H1 (cell line): ENCODE measurements at regions not wholly inside any gene's neighbourhood (a gene's known extent, or its start where the extent isn't known, plus 50 kb on each side); places are given as distances from the start of the nearest gene placed in this dataset.

Experiments
- CTCF ChIA-PET: fragments of 300-600 bp; sonication (Branson Sonifier 250); formaldehyde crosslinking; loops from one replicate; lab custom pipeline; 2021; ENCODE audit not compliant: partially characterized antibody; lab: Charles Lee
- POLR2A ChIA-PET: fragments of 300-600 bp; sonication (Branson Sonifier 250); formaldehyde crosslinking; loops from one replicate; lab custom pipeline; 2021; ENCODE audit warnings: inconsistent platforms; ENCODE audit not compliant: partially characterized antibody; lab: Charles Lee
- DNase-seq, 2 experiments: peaks; one replicate each; pipeline versions ENCODE4 v3.0.0 to v3.0.0-alpha.2; 2010 to 2022; ENCODE audit warnings: low spot score in 2 of 2, low read depth in 1 of 2, mixed read lengths in 1 of 2
- FAIRE-seq: peaks from 2 replicates; lab custom pipeline; 2011; peaks lifted over from hg19 to GRCh38; lab: Jason Lieb, UNC
- H2AFZ ChIP-seq: 2 replicates; pipeline ENCODE4 v1.8.1; 2012; ENCODE audit warnings: low read length, inconsistent platforms
- H2AK5ac ChIP-seq: 2 replicates; pipeline ENCODE4 v1.6.1; 2013; ENCODE audit warnings: low read depth, low read length
- H2BK120ac ChIP-seq: replicated peaks from 2 replicates; pipeline ENCODE3; 2013; ENCODE audit warnings: low read depth, low read length, inconsistent platforms
- H2BK12ac ChIP-seq: 2 replicates; pipeline ENCODE4 v1.6.1; 2013; ENCODE audit warnings: low read depth, low read length
- H2BK15ac ChIP-seq: 2 replicates; pipeline ENCODE4 v1.6.1; 2013; ENCODE audit warnings: low read length
- H2BK20ac ChIP-seq: 2 replicates; pipeline ENCODE4 v1.6.1; 2013; ENCODE audit warnings: low read length
- H2BK5ac ChIP-seq: 2 replicates; pipeline ENCODE4 v1.6.1; 2013; ENCODE audit warnings: low read depth, low read length
- H3K14ac ChIP-seq: 2 replicates; pipeline ENCODE4 v1.6.1; 2013; ENCODE audit warnings: inconsistent platforms; ENCODE audit not compliant: insufficient read length
- H3K18ac ChIP-seq: 2 replicates; pipeline ENCODE4 v1.6.1; 2013; ENCODE audit warnings: low read length; ENCODE audit errors: extremely low read depth
- H3K23ac ChIP-seq: 2 replicates; pipeline ENCODE4 v1.6.1; 2013; ENCODE audit warnings: inconsistent platforms; ENCODE audit not compliant: insufficient read length
- H3K23me2 ChIP-seq: 2 replicates; pipeline ENCODE4 v1.6.1; 2013; ENCODE audit warnings: low read depth, low read length
- H3K27ac ChIP-seq: 2 replicates; pipeline ENCODE4 v1.6.1; 2011; ENCODE audit warnings: low read depth, low read length, inconsistent platforms
- H3K27me3 ChIP-seq, 4 experiments: replicated peaks in 1 of 4; 1 replicate in 1 of 4; 2 replicates in 3 of 4; pipeline versions ENCODE4 v1.6.1 to v1.8.1; 2011 to 2013; ENCODE audit warnings: low read length in 3 of 4, mild to moderate bottlenecking in 3 of 4, inconsistent platforms in 2 of 4, mixed read lengths in 2 of 4, moderate library complexity in 1 of 4; ENCODE audit not compliant: control insufficient read depth in 3 of 4, insufficient read depth in 3 of 4; ENCODE audit errors: extremely low read depth in 1 of 4
- H3K36me3 ChIP-seq, 4 experiments: 2 replicates each; pipeline versions ENCODE4 v1.6.1 to v1.8.1; 2011 to 2013; ENCODE audit warnings: mild to moderate bottlenecking in 4 of 4, low read length in 3 of 4, moderate library complexity in 2 of 4, control low read depth in 1 of 4, inconsistent platforms in 1 of 4; ENCODE audit not compliant: insufficient read depth in 4 of 4, control insufficient read depth in 2 of 4
- H3K4ac ChIP-seq: replicated peaks from 2 replicates; pipeline ENCODE3; 2013; ENCODE audit warnings: low read length, low read depth, mixed read lengths, inconsistent platforms; ENCODE audit not compliant: insufficient read length
- H3K4me1 ChIP-seq, 4 experiments: replicated peaks in 1 of 4; 1 replicate in 1 of 4; 2 replicates in 3 of 4; pipeline versions ENCODE4 v1.6.1 to v1.8.1; 2011 to 2013; ENCODE audit warnings: low read length in 3 of 4, inconsistent platforms in 2 of 4, mixed read lengths in 1 of 4; ENCODE audit not compliant: insufficient read depth in 4 of 4, control insufficient read depth in 3 of 4
- H3K4me2 ChIP-seq, 2 experiments: 2 replicates each; pipeline versions ENCODE4 v1.6.1 to v1.8.1; 2011 to 2013; ENCODE audit warnings: low read depth in 2 of 2, low read length in 2 of 2, control low read depth in 1 of 2, inconsistent platforms in 1 of 2, mild to moderate bottlenecking in 1 of 2; ENCODE audit not compliant: insufficient read depth in 1 of 2
- H3K4me3 ChIP-seq, 4 experiments: fragments of 200-600, 300-600 bp in 1 of 4; sonication (generic), shearing (Covaris generic), sonication (Bioruptor Twin) in 1 of 4; 2 replicates each; pipeline versions ENCODE4 v1.5.1 to v1.8.1; 2011 to 2016; ENCODE audit warnings: low read length in 4 of 4, low read depth in 3 of 4, control low read depth in 2 of 4, inconsistent platforms in 2 of 4, mild to moderate bottlenecking in 2 of 4, mixed read lengths in 1 of 4, moderate library complexity in 1 of 4; ENCODE audit not compliant: insufficient read depth in 2 of 4; ENCODE audit errors: extremely low read depth in 1 of 4
- H3K56ac ChIP-seq: replicated peaks from 2 replicates; pipeline ENCODE3; 2013; ENCODE audit warnings: low read depth, mild to moderate bottlenecking, mixed read lengths, low read length, inconsistent platforms; ENCODE audit not compliant: insufficient read length
- H3K79me1 ChIP-seq: 2 replicates; pipeline ENCODE4 v1.6.1; 2013; ENCODE audit warnings: low read depth, low read length, control low read depth
- H3K79me2 ChIP-seq, 2 experiments: 2 replicates each; pipeline versions ENCODE4 v1.6.1 to v1.8.1; 2012 to 2013; ENCODE audit warnings: low read length in 2 of 2, mild to moderate bottlenecking in 2 of 2, inconsistent platforms in 1 of 2; ENCODE audit not compliant: insufficient read depth in 2 of 2, control insufficient read depth in 1 of 2
- H3K9ac ChIP-seq, 4 experiments: replicated peaks in 1 of 4; 1 replicate in 1 of 4; 2 replicates in 3 of 4; pipeline versions ENCODE4 v1.6.1 to v1.8.1; 2011 to 2013; ENCODE audit warnings: low read depth in 3 of 4, low read length in 3 of 4, control low read depth in 2 of 4, mild to moderate bottlenecking in 2 of 4, moderate library complexity in 2 of 4, inconsistent platforms in 1 of 4; ENCODE audit errors: extremely low read depth in 1 of 4
- H3K9me3 ChIP-seq, 2 experiments: 2 replicates each; pipeline versions ENCODE4 v1.6.1 to v1.8.1; 2012 to 2013; ENCODE audit warnings: mild to moderate bottlenecking in 2 of 2, moderate library complexity in 2 of 2, control low read depth in 1 of 2, inconsistent platforms in 1 of 2, low read depth in 1 of 2, low read length in 1 of 2, mixed read lengths in 1 of 2; ENCODE audit not compliant: insufficient read depth in 2 of 2
- H4K20me1 ChIP-seq, 2 experiments: replicated peaks in 1 of 2; 2 replicates each; pipeline versions ENCODE3 to v1.8.1; 2011 to 2013; ENCODE audit warnings: inconsistent platforms in 2 of 2, low read length in 2 of 2, mild to moderate bottlenecking in 1 of 2; ENCODE audit not compliant: insufficient read depth in 2 of 2, control insufficient read depth in 1 of 2
- H4K5ac ChIP-seq: 2 replicates; pipeline ENCODE4 v1.6.1; 2013; ENCODE audit warnings: low read length, low read depth, mixed read lengths, inconsistent platforms; ENCODE audit not compliant: insufficient read length
- H4K8ac ChIP-seq: 2 replicates; pipeline ENCODE4 v1.8.0; 2013; ENCODE audit warnings: mild to moderate bottlenecking, moderate library complexity, low read length, inconsistent platforms; ENCODE audit not compliant: insufficient read depth; ENCODE audit errors: extremely low read depth
- H4K91ac ChIP-seq: replicated peaks from 2 replicates; pipeline ENCODE3; 2013; ENCODE audit warnings: low read length, mixed read lengths, inconsistent platforms; ENCODE audit not compliant: insufficient read length
- CBX8 ChIP-seq: fragments of 300-800, 300-1000 bp; sonication (generic); IDR thresholded peaks from 2 replicates; pipeline ENCODE4 v1.7.1; 2016; ENCODE audit warnings: low read depth, low read length, borderline replicate concordance
- CEBPB ChIP-seq: IDR thresholded peaks from 2 replicates; pipeline ENCODE4 v1.6.1; 2012; ENCODE audit warnings: low read depth, low read length
- GABPA ChIP-seq: IDR thresholded peaks from 2 replicates; pipeline ENCODE4 v1.6.1; 2011; ENCODE audit warnings: mild to moderate bottlenecking, low read length, moderate library complexity, borderline replicate concordance; ENCODE audit not compliant: insufficient read depth
- HDAC6 ChIP-seq: IDR thresholded peaks from one replicate; pipeline ENCODE4 v1.7.1; 2012; ENCODE audit warnings: low read depth, mild to moderate bottlenecking, inconsistent platforms, low read length, moderate library complexity
- KDM5A ChIP-seq: fragments of 200-600 bp; IDR thresholded peaks from 2 replicates; pipeline ENCODE4 v1.7.1; 2012; ENCODE audit warnings: mild to moderate bottlenecking, low read length, inconsistent platforms, mixed read lengths
- PHF8 ChIP-seq: fragments of 200-600 bp; sonication (generic); conservative IDR thresholded peaks from 2 replicates; pipeline ENCODE4 v1.7.1; 2012; ENCODE audit warnings: low read depth, mild to moderate bottlenecking, inconsistent platforms, low read length, moderate library complexity
- POLR2A ChIP-seq, 2 experiments: IDR thresholded peaks; 1 replicate in 1 of 2; 2 replicates in 1 of 2; pipeline ENCODE4 v1.6.1; 2011; ENCODE audit warnings: low read depth in 2 of 2, low read length in 2 of 2, mild to moderate bottlenecking in 2 of 2; ENCODE audit errors: control extremely low read depth in 1 of 2
- RNF2 ChIP-seq: fragments of 200-900, 300-1000 bp; sonication (generic); IDR thresholded peaks from 2 replicates; pipeline ENCODE4 v1.7.1; 2016; ENCODE audit warnings: borderline replicate concordance, low read depth, mild to moderate bottlenecking, antibody characterized with exemption, low read length; ENCODE audit not compliant: poor library complexity, severe bottlenecking; ENCODE audit errors: missing control alignments
- SP2 ChIP-seq: IDR thresholded peaks from 2 replicates; pipeline ENCODE4 v1.6.1; 2012; ENCODE audit warnings: mild to moderate bottlenecking, low read length, inconsistent platforms
- SRF ChIP-seq: IDR thresholded peaks from 2 replicates; pipeline ENCODE4 v1.6.1; 2011; ENCODE audit warnings: mild to moderate bottlenecking, low read depth, low read length, moderate library complexity
- TBP ChIP-seq: IDR thresholded peaks from 2 replicates; pipeline ENCODE4 v1.6.1; 2011; ENCODE audit warnings: low read depth, low read length, improper control_type of control experiment
- TCF12 ChIP-seq: IDR thresholded peaks from 2 replicates; pipeline ENCODE4 v1.6.1; 2011; ENCODE audit warnings: low read depth, mild to moderate bottlenecking, low read length
- WGBS, 2 experiments: shearing (Covaris generic) in 1 of 2; methylation state at CpG; one replicate each; pipeline versions ENCODE4 v1.1.6 to v1.1.7; 2013 to 2015; ENCODE audit warnings: low lambda C conversion rate in 2 of 2, mixed read lengths in 2 of 2, inconsistent platforms in 1 of 2, low coverage in 1 of 2, missing lambda C conversion rate in 1 of 2; ENCODE audit not compliant: insufficient replicate concordance in 2 of 2, insufficient coverage in 1 of 2, insufficient read length in 1 of 2; ENCODE audit errors: extremely low coverage in 1 of 2, missing lambda C conversion rate in 1 of 2; 5-methylcytosine and 5-hydroxymethylcytosine counted together
- TF ChIP-seq, protein P1 (sequence below), 3 experiments: IDR thresholded peaks; 1 replicate in 2 of 3; 2 replicates in 1 of 3; pipeline versions ENCODE4 v1.5.1 to v1.6.1; 2011; ENCODE audit warnings: low read length in 3 of 3, mild to moderate bottlenecking in 3 of 3, inconsistent platforms in 2 of 3, low read depth in 1 of 3, moderate library complexity in 1 of 3; ENCODE audit not compliant: insufficient read depth in 1 of 3; ENCODE audit errors: control extremely low read depth in 1 of 3

DNA sequence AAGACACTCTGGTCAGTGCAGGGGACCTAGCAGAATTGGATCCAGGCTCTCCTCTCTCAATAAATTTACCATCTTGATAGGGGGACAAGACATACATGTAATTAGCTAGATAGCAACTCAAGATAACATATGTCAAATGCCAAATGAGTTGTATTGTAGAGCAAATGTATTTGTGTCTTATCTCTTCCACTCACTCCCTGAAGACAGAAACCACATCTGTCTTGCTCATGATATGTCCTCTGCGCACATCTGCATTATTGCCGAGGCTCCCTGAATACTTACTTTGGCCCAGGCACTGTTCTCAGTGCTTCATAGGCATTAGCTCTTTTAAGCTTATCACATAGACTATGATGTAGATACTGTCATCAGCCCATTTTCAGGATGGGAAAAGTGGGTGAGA lies 122.9 kb upstream of the GATA6 start:
- peaks cover 0 to 7% (median under 1%) of the 10 kb centered on the region in 4 experiments; a peak in 1 of 7 replicates for H3K4me1 ChIP-seq
- no peak overlapping the region for H2BK5ac ChIP-seq
- H2BK12ac ChIP-seq: no peak overlapping the region
- H3K4me3 ChIP-seq: no peak overlapping the region
- no peak overlapping the region for H3K18ac ChIP-seq
- no peak overlapping the region for H3K4ac ChIP-seq
- no peak for DNase-seq
- H3K27me3 ChIP-seq: no peaks in the 10 kb centered on the region
- no peak overlapping the region for H3K23ac ChIP-seq
- H3K14ac ChIP-seq: no peak overlapping the region
- ChIA-PET POLR2A (no interaction called here), CTCF (interaction anchor here (1.0 to 1.1 kb wide), 2 partner anchors 13 to 49 kb away, joined by 3 read pairs; no protein-coding TSS in a partner anchor)
- no peaks in the 10 kb centered on the region for H3K79me1 ChIP-seq
- H3K36me3 ChIP-seq: no peaks in the 10 kb centered on the region
- H4K5ac ChIP-seq: no peak overlapping the region
- peaks cover 0 to 2% of the 10 kb centered on the region in 2 experiments for H4K20me1 ChIP-seq
- no peak overlapping the region for H3K4me2 ChIP-seq
- H3K56ac ChIP-seq: no peak overlapping the region
- 92% methylated on average over 2 of the region's 2 CpGs; no CpG with 5 or more reads in 1 of the 2 experiments for WGBS, 2 experiments
- H2BK120ac ChIP-seq: no peak overlapping the region
- no peak overlapping the region for H2BK20ac ChIP-seq
- H4K91ac ChIP-seq: no peak overlapping the region
- H3K9ac ChIP-seq: no peak overlapping the region
- no peaks in the 10 kb centered on the region for H3K79me2 ChIP-seq
- no peak overlapping the region for H2AFZ ChIP-seq
- no peak overlapping the region for H4K8ac ChIP-seq
- no peak overlapping the region for H2BK15ac ChIP-seq
- H3K23me2 ChIP-seq: no peaks in the 10 kb centered on the region
- FAIRE-seq: no peak
- no peak overlapping the region for H2AK5ac ChIP-seq
- H3K27ac ChIP-seq: no peak overlapping the region
- H3K9me3 ChIP-seq: no peaks in the 10 kb centered on the region
- TF ChIP-seq KDM5A: no peak
- no peak for TF ChIP-seq CBX8
- TF ChIP-seq, protein P1, sequence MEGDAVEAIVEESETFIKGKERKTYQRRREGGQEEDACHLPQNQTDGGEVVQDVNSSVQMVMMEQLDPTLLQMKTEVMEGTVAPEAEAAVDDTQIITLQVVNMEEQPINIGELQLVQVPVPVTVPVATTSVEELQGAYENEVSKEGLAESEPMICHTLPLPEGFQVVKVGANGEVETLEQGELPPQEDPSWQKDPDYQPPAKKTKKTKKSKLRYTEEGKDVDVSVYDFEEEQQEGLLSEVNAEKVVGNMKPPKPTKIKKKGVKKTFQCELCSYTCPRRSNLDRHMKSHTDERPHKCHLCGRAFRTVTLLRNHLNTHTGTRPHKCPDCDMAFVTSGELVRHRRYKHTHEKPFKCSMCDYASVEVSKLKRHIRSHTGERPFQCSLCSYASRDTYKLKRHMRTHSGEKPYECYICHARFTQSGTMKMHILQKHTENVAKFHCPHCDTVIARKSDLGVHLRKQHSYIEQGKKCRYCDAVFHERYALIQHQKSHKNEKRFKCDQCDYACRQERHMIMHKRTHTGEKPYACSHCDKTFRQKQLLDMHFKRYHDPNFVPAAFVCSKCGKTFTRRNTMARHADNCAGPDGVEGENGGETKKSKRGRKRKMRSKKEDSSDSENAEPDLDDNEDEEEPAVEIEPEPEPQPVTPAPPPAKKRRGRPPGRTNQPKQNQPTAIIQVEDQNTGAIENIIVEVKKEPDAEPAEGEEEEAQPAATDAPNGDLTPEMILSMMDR (IDR thresholded peaks at IDR 0.05; ENCODE audit: control extremely low read depth in 1 of 3, insufficient read depth in 1 of 3, low read depth in 1 of 3, low read length in 3 of 3): no peak
- no peak for TF ChIP-seq PHF8
- TF ChIP-seq GABPA: no peak
- no peak for TF ChIP-seq TCF12
- no peak for TF ChIP-seq SP2
- TF ChIP-seq RNF2: no peak
- no peak for TF ChIP-seq CEBPB
- TF ChIP-seq POLR2A (IDR thresholded peaks at IDR 0.05; ENCODE audit: control extremely low read depth in 1 of 2, low read depth in 2 of 2, low read length in 2 of 2): no peak
- TF ChIP-seq HDAC6: no peak
- no peak for TF ChIP-seq TBP
- no peak for TF ChIP-seq SRF
